ENCODE measurements at regions not wholly inside any gene's neighbourhood (a gene's known extent, or its start where the extent isn't known, plus 50 kb on each side); places are given as distances from the start of the nearest gene placed in this dataset.

GRCh38 chr9:84170521-84171141 is 169.9 kb downstream of the SLC28A3 start:
- Histone ChIP-seq H3K4me1 (ENCODE audit: control insufficient read depth in 2 of 2, insufficient read depth in 1 of 2, low read depth in 1 of 2, low read length in 2 of 2) (peaks cover 0 to 4% of the 10 kb centered on the region in 2 donors), H3K23ac (ENCODE audit: low read depth, low read length, poor library complexity) (no peak overlapping the region), H4K91ac (ENCODE audit: low read depth, low read length, poor library complexity) (no peak overlapping the region), H4K8ac (ENCODE audit: low read depth, low read length) (no peak overlapping the region), H2AK5ac (ENCODE audit: low read depth, low read length) (no peak overlapping the region), H3K14ac (ENCODE audit: low read length) (no peak overlapping the region), H2BK15ac (ENCODE audit: low read length) (peak overlapping the region; percentile 43), H3K18ac (ENCODE audit: low read length) (peak overlapping the region; percentile 59), H3K79me1 (ENCODE audit: low read depth, low read length) (no peaks in the 10 kb centered on the region), H3K4ac (ENCODE audit: low read length) (no peak overlapping the region), H2BK5ac (ENCODE audit: low read length) (no peak overlapping the region), H2BK120ac (ENCODE audit: low read depth, low read length) (no peak overlapping the region), H3K27me3 (ENCODE audit: control insufficient read depth in 3 of 3, insufficient read depth in 3 of 3, low read depth in 1 of 3, low read length in 3 of 3) (peaks cover 0 to 6% (median 0%) of the 10 kb centered on the region in 3 experiments), H3K4me3 (ENCODE audit: low read length in 2 of 2) (no peak overlapping the region), H3K4me2 (ENCODE audit: insufficient read depth, low read length, poor library complexity, severe bottlenecking) (no peak overlapping the region), H2AFZ (ENCODE audit: low read length) (peak overlapping the region; percentile 13), H3K9ac (ENCODE audit: low read depth, low read length, poor library complexity) (peak overlapping the region; percentile 57), H2BK12ac (ENCODE audit: low read length) (no peak overlapping the region), H3K36me3 (replicated peaks in 1 of 2; ENCODE audit: control insufficient read depth in 2 of 2, insufficient read depth in 2 of 2, low read length in 2 of 2) (no peaks in the 10 kb centered on the region), H3K27ac (replicated peaks; ENCODE audit: low read length) (no peak overlapping the region), H3K9me3 (replicated peaks in 1 of 2; ENCODE audit: control insufficient read depth in 2 of 2, insufficient read depth in 1 of 2, low read depth in 1 of 2, low read length in 2 of 2) (no peaks in the 10 kb centered on the region)
- WGBS, 2 donors (ENCODE audit: extremely low coverage in 2 of 2, insufficient read length in 2 of 2, insufficient replicate concordance in 1 of 2) = no CpG with 5 or more reads among the region's 9 CpGs
- DNase-seq (ENCODE audit: low spot score) = no peak

- no peak for DNase-seq (ENCODE audit: low spot score)
- Histone ChIP-seq H3K79me1 (ENCODE audit: low read depth, low read length) (no peaks in the 10 kb centered on the region), H3K4me2 (ENCODE audit: insufficient read depth, low read length, poor library complexity, severe bottlenecking) (no peak overlapping the region), H3K4ac (ENCODE audit: low read length) (no peak overlapping the region), H3K23ac (ENCODE audit: low read depth, low read length, poor library complexity) (no peak overlapping the region), H3K27ac (replicated peaks; ENCODE audit: low read length) (no peak overlapping the region), H2AK5ac (ENCODE audit: low read depth, low read length) (no peak overlapping the region), H3K14ac (ENCODE audit: low read length) (no peak overlapping the region), H3K4me1 (ENCODE audit: control insufficient read depth in 2 of 2, insufficient read depth in 1 of 2, low read depth in 1 of 2, low read length in 2 of 2) (peaks cover 0 to 4% of the 10 kb centered on the region in 2 donors), H3K4me3 (ENCODE audit: low read length in 2 of 2) (no peak overlapping the region), H3K36me3 (replicated peaks in 1 of 2; ENCODE audit: control insufficient read depth in 2 of 2, insufficient read depth in 2 of 2, low read length in 2 of 2) (no peaks in the 10 kb centered on the region), H3K9ac (ENCODE audit: low read depth, low read length, poor library complexity) (no peak overlapping the region), H2AFZ (ENCODE audit: low read length) (no peak overlapping the region), H3K27me3 (ENCODE audit: control insufficient read depth in 3 of 3, insufficient read depth in 3 of 3, low read depth in 1 of 3, low read length in 3 of 3) (peaks cover 0 to 6% (median 0%) of the 10 kb centered on the region in 3 experiments), H4K91ac (ENCODE audit: low read depth, low read length, poor library complexity) (no peak overlapping the region), H3K18ac (ENCODE audit: low read length) (no peak overlapping the region), H2BK120ac (ENCODE audit: low read depth, low read length) (no peak overlapping the region), H2BK12ac (ENCODE audit: low read length) (no peak overlapping the region), H3K9me3 (replicated peaks in 1 of 2; ENCODE audit: control insufficient read depth in 2 of 2, insufficient read depth in 1 of 2, low read depth in 1 of 2, low read length in 2 of 2) (no peaks in the 10 kb centered on the region), H2BK5ac (ENCODE audit: low read length) (no peak overlapping the region), H2BK15ac (ENCODE audit: low read length) (no peak overlapping the region), H4K8ac (ENCODE audit: low read depth, low read length) (no peak overlapping the region)
- WGBS, 2 donors (ENCODE audit: extremely low coverage in 2 of 2, insufficient read length in 2 of 2, insufficient replicate concordance in 1 of 2) = no CpG with 5 or more reads among the region's 2 CpGs
Observed at GRCh38 chr9:84173961-84174360, 166.6 kb downstream of the SLC28A3 start.

- no peak for DNase-seq (ENCODE audit: low spot score)
- Histone ChIP-seq H2BK5ac (ENCODE audit: low read length) (no peak overlapping the region), H3K4me1 (ENCODE audit: control insufficient read depth in 2 of 2, insufficient read depth in 1 of 2, low read depth in 1 of 2, low read length in 2 of 2) (peaks cover 0 to 4% of the 10 kb centered on the region in 2 donors), H3K4me2 (ENCODE audit: insufficient read depth, low read length, poor library complexity, severe bottlenecking) (no peak overlapping the region), H3K27me3 (ENCODE audit: control insufficient read depth in 3 of 3, insufficient read depth in 3 of 3, low read depth in 1 of 3, low read length in 3 of 3) (peaks cover 0 to 6% (median 0%) of the 10 kb centered on the region in 3 experiments), H4K8ac (ENCODE audit: low read depth, low read length) (no peak overlapping the region), H3K23ac (ENCODE audit: low read depth, low read length, poor library complexity) (no peak overlapping the region), H3K4ac (ENCODE audit: low read length) (no peak overlapping the region), H2AK5ac (ENCODE audit: low read depth, low read length) (no peak overlapping the region), H3K18ac (ENCODE audit: low read length) (no peak overlapping the region), H3K9ac (ENCODE audit: low read depth, low read length, poor library complexity) (no peak overlapping the region), H4K91ac (ENCODE audit: low read depth, low read length, poor library complexity) (no peak overlapping the region), H2BK120ac (ENCODE audit: low read depth, low read length) (no peak overlapping the region), H3K9me3 (replicated peaks in 1 of 2; ENCODE audit: control insufficient read depth in 2 of 2, insufficient read depth in 1 of 2, low read depth in 1 of 2, low read length in 2 of 2) (no peaks in the 10 kb centered on the region), H2BK15ac (ENCODE audit: low read length) (no peak overlapping the region), H3K14ac (ENCODE audit: low read length) (no peak overlapping the region), H2BK12ac (ENCODE audit: low read length) (no peak overlapping the region), H2AFZ (ENCODE audit: low read length) (no peak overlapping the region), H3K27ac (replicated peaks; ENCODE audit: low read length) (no peak overlapping the region), H3K4me3 (ENCODE audit: low read length in 2 of 2) (no peak overlapping the region), H3K36me3 (replicated peaks in 1 of 2; ENCODE audit: control insufficient read depth in 2 of 2, insufficient read depth in 2 of 2, low read length in 2 of 2) (no peaks in the 10 kb centered on the region), H3K79me1 (ENCODE audit: low read depth, low read length) (no peaks in the 10 kb centered on the region)
- no CpG with 5 or more reads among the region's 1 CpG for WGBS, 2 donors (ENCODE audit: extremely low coverage in 2 of 2, insufficient read length in 2 of 2, insufficient replicate concordance in 1 of 2)
Observed at GRCh38 chr9:84174486-84174885, 166.1 kb downstream of the SLC28A3 start.

- no peak overlapping the region for H2AK5ac ChIP-seq (ENCODE audit: low read depth, low read length)
- H2BK15ac ChIP-seq (ENCODE audit: low read length) = no peak overlapping the region
- peaks cover 0 to 7% of the 10 kb centered on the region in 2 donors for H3K4me1 ChIP-seq (ENCODE audit: control insufficient read depth in 2 of 2, insufficient read depth in 1 of 2, low read depth in 1 of 2, low read length in 2 of 2)
- H2BK12ac ChIP-seq (ENCODE audit: low read length) = no peak overlapping the region
- no peak overlapping the region for H2AFZ ChIP-seq (ENCODE audit: low read length)
- H3K36me3 ChIP-seq (replicated peaks in 1 of 2; ENCODE audit: control insufficient read depth in 2 of 2, insufficient read depth in 2 of 2, low read length in 2 of 2) = no peaks in the 10 kb centered on the region
- H3K4me2 ChIP-seq (ENCODE audit: insufficient read depth, low read length, poor library complexity, severe bottlenecking) = no peak overlapping the region
- H3K79me1 ChIP-seq (ENCODE audit: low read depth, low read length) = no peaks in the 10 kb centered on the region
- DNase-seq (ENCODE audit: low spot score) = no peak
- no peak overlapping the region for H3K27ac ChIP-seq (replicated peaks; ENCODE audit: low read length)
- no peak overlapping the region for H4K91ac ChIP-seq (ENCODE audit: low read depth, low read length, poor library complexity)
- no peak overlapping the region for H2BK120ac ChIP-seq (ENCODE audit: low read depth, low read length)
- no peak overlapping the region for H2BK5ac ChIP-seq (ENCODE audit: low read length)
- no peak overlapping the region for H3K9ac ChIP-seq (ENCODE audit: low read depth, low read length, poor library complexity)
- peaks cover 0 to 11% (median 0%) of the 10 kb centered on the region in 3 experiments for H3K27me3 ChIP-seq (ENCODE audit: control insufficient read depth in 3 of 3, insufficient read depth in 3 of 3, low read depth in 1 of 3, low read length in 3 of 3)
- H3K14ac ChIP-seq (ENCODE audit: low read length) = no peak overlapping the region
- H3K4ac ChIP-seq (ENCODE audit: low read length) = no peak overlapping the region
- no CpG with 5 or more reads among the region's 3 CpGs for WGBS, 2 donors (ENCODE audit: extremely low coverage in 2 of 2, insufficient read length in 2 of 2, insufficient replicate concordance in 1 of 2)
- H3K18ac ChIP-seq (ENCODE audit: low read length) = no peak overlapping the region
- H3K4me3 ChIP-seq (ENCODE audit: low read length in 2 of 2) = no peak overlapping the region
- H4K8ac ChIP-seq (ENCODE audit: low read depth, low read length) = no peak overlapping the region
- no peaks in the 10 kb centered on the region for H3K9me3 ChIP-seq (replicated peaks in 1 of 2; ENCODE audit: control insufficient read depth in 2 of 2, insufficient read depth in 1 of 2, low read depth in 1 of 2, low read length in 2 of 2)
- no peak overlapping the region for H3K23ac ChIP-seq (ENCODE audit: low read depth, low read length, poor library complexity)
Observed at GRCh38 chr9:84177407-84177806, 163.2 kb downstream of the SLC28A3 start.
